ENCODE measurements at regions not wholly inside any gene's neighbourhood (a gene's known extent, or its start where the extent isn't known, plus 50 kb on each side); places are given as distances from the start of the nearest gene placed in this dataset.

DNA sequence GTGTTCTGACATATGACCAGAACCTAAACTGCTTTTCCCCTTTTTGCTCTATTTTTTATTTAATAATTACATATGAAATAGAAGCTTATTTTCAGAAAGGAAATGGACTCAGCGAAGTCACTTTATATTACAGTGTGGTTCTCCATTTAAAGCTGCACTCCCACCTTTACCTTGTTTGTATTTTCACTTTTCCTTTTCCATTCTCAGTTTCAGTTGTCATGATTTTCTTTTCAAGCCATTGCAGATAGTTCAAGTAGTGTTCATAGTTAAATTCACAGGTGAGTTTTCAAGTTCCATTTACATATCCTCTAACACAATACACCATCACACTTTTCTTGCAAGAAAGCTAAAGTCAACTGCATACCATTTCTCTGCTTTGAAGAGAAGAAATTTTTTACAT lies 400.2 kb downstream of the HACE1 start:
- in situ Hi-C loops (cut with MboI) = no loop called here
- no peak overlapping the region for H3K4me3 ChIP-seq
- H3K9me3 ChIP-seq (replicated peaks; ENCODE audit: control insufficient read depth, insufficient read depth, low read length) = no peaks in the 10 kb centered on the region
- no peak overlapping the region for H2AFZ ChIP-seq (ENCODE audit: control insufficient read depth, low read depth, low read length)
- H3K27me3 ChIP-seq (replicated peaks in 1 of 2; ENCODE audit: control insufficient read depth in 2 of 2, insufficient read depth in 2 of 2, low read length in 1 of 2) = no peaks in the 10 kb centered on the region
- no peak overlapping the region for H3K4me2 ChIP-seq (ENCODE audit: control insufficient read depth, insufficient read depth)
- H3K27ac ChIP-seq (ENCODE audit: control insufficient read depth, insufficient read depth) = no peak overlapping the region
- ChIA-PET SMC1A (ENCODE audit: uncharacterized antibody, unreplicated experiment) (interaction anchor here (1.2 kb wide), 1 partner anchor 8 kb away, joined by 4 read pairs; no protein-coding TSS in a partner anchor), RAD21 (ENCODE audit: unreplicated experiment) (interaction anchor here (0.6 kb wide), 1 partner anchor 672 kb away, joined by 4 read pairs; no protein-coding TSS in a partner anchor), CTCF (interaction anchor here (0.9 to 1.7 kb wide), 2 partner anchors 67 to 138 kb away, joined by 3 to 4 read pairs; no protein-coding TSS in a partner anchor), POLR2A (no interaction called here)
- FAIRE-seq = no peak
- TF ChIP-seq ESRRA (IDR thresholded peaks at IDR 0.05; ENCODE audit: low read length) (no peak), SP1 (IDR thresholded peaks at IDR 0.05; ENCODE audit: low read depth, low read length) (no peak)
- ATAC-seq = peak; percentile 70
- no peaks in the 10 kb centered on the region for H3K4me1 ChIP-seq (ENCODE audit: control insufficient read depth, insufficient read depth, low read length)
- H3K79me2 ChIP-seq (ENCODE audit: control insufficient read depth, insufficient read depth, low read length) = no peaks in the 10 kb centered on the region
- no peaks in the 10 kb centered on the region for H3K36me3 ChIP-seq (ENCODE audit: control insufficient read depth in 2 of 2, insufficient read depth in 2 of 2, low read length in 1 of 2)
- no TSS peak for BruUV-seq (replicated peaks)
- H4K20me1 ChIP-seq (ENCODE audit: control insufficient read depth, insufficient read depth) = no peaks in the 10 kb centered on the region
- WGBS (ENCODE audit: insufficient coverage, insufficient replicate concordance, low lambda C conversion rate, missing lambda C conversion rate) = 38% methylated on average over 1 of the region's 1 CpG
- no peak overlapping the region for H3K9ac ChIP-seq (ENCODE audit: control insufficient read depth, insufficient read depth, low read length)
- DNase-seq (ENCODE audit: low read depth, low spot score) = peak; percentile 7
- intact Hi-C loops (cut with micrococcal nuclease; ENCODE audit: unreplicated experiment) = no loop called here

DNA sequence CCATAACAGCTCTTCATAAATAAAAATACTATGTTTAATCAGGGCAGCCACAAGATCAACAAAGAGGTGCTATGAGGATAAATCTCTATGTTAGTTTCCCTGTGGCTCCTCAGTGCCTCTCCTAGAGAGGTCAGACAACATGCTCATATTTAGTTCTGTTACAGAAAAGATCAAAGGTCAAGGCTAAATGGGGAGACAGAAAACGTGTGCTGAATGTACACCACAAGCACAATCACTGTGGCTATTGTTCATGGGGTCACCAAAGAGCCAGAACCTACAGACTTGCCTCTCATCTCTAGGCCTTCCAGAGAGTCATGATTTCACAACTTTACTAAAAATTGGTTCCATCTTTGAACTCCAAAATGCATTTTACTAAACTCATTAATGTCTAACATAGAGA lies 409.8 kb downstream of the HACE1 start:
- in situ Hi-C loops (cut with MboI) = no loop called here
- Histone ChIP-seq H4K20me1 (ENCODE audit: control insufficient read depth, insufficient read depth) (no peaks in the 10 kb centered on the region), H3K4me1 (ENCODE audit: control insufficient read depth, insufficient read depth, low read length) (no peaks in the 10 kb centered on the region), H3K9ac (ENCODE audit: control insufficient read depth, insufficient read depth, low read length) (no peak overlapping the region), H3K9me3 (replicated peaks; ENCODE audit: control insufficient read depth, insufficient read depth, low read length) (no peaks in the 10 kb centered on the region), H3K79me2 (ENCODE audit: control insufficient read depth, insufficient read depth, low read length) (no peaks in the 10 kb centered on the region), H3K4me3 (no peak overlapping the region), H3K27ac (ENCODE audit: control insufficient read depth, insufficient read depth) (no peak overlapping the region), H3K36me3 (ENCODE audit: control insufficient read depth in 2 of 2, insufficient read depth in 2 of 2, low read length in 1 of 2) (no peaks in the 10 kb centered on the region), H2AFZ (ENCODE audit: control insufficient read depth, low read depth, low read length) (no peak overlapping the region), H3K4me2 (ENCODE audit: control insufficient read depth, insufficient read depth) (no peak overlapping the region), H3K27me3 (replicated peaks in 1 of 2; ENCODE audit: control insufficient read depth in 2 of 2, insufficient read depth in 2 of 2, low read length in 1 of 2) (no peaks in the 10 kb centered on the region)
- intact Hi-C loops (cut with micrococcal nuclease; ENCODE audit: unreplicated experiment) = no loop called here
- DNase-seq (ENCODE audit: low read depth, low spot score) = no peak
- 0% methylated on average over 1 of the region's 1 CpG for WGBS (ENCODE audit: insufficient coverage, insufficient replicate concordance, low lambda C conversion rate, missing lambda C conversion rate)
- no peak for FAIRE-seq
- RAD21 ChIA-PET (ENCODE audit: unreplicated experiment) = no interaction called here
- SMC1A ChIA-PET (ENCODE audit: uncharacterized antibody, unreplicated experiment) = no interaction called here
- POLR2A ChIA-PET = no interaction called here
- BruUV-seq (replicated peaks) = no TSS peak
- CTCF ChIA-PET = no interaction called here
- no peak for ATAC-seq
- no peak for TF ChIP-seq MTA2 (IDR thresholded peaks at IDR 0.05; ENCODE audit: low read depth)
- TF ChIP-seq PAX8 (IDR thresholded peaks at IDR 0.05) = no peak
- no peak for TF ChIP-seq RCOR1 (conservative IDR thresholded peaks at IDR 0.05; ENCODE audit: low read depth, low read length)
- TF ChIP-seq STAT1 (conservative IDR thresholded peaks at IDR 0.05) = no peak
- TF ChIP-seq, protein P1, sequence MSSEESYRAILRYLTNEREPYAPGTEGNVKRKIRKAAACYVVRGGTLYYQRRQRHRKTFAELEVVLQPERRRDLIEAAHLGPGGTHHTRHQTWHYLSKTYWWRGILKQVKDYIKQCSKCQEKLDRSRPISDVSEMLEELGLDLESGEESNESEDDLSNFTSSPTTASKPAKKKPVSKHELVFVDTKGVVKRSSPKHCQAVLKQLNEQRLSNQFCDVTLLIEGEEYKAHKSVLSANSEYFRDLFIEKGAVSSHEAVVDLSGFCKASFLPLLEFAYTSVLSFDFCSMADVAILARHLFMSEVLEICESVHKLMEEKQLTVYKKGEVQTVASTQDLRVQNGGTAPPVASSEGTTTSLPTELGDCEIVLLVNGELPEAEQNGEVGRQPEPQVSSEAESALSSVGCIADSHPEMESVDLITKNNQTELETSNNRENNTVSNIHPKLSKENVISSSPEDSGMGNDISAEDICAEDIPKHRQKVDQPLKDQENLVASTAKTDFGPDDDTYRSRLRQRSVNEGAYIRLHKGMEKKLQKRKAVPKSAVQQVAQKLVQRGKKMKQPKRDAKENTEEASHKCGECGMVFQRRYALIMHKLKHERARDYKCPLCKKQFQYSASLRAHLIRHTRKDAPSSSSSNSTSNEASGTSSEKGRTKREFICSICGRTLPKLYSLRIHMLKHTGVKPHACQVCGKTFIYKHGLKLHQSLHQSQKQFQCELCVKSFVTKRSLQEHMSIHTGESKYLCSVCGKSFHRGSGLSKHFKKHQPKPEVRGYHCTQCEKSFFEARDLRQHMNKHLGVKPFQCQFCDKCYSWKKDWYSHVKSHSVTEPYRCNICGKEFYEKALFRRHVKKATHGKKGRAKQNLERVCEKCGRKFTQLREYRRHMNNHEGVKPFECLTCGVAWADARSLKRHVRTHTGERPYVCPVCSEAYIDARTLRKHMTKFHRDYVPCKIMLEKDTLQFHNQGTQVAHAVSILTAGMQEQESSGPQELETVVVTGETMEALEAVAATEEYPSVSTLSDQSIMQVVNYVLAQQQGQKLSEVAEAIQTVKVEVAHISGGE (CRISPR knock-in tag; IDR thresholded peaks at IDR 0.05) = no peak
- TF ChIP-seq SREBF1 (IDR thresholded peaks at IDR 0.05; ENCODE audit: low read length) = no peak
- TF ChIP-seq, protein P2, sequence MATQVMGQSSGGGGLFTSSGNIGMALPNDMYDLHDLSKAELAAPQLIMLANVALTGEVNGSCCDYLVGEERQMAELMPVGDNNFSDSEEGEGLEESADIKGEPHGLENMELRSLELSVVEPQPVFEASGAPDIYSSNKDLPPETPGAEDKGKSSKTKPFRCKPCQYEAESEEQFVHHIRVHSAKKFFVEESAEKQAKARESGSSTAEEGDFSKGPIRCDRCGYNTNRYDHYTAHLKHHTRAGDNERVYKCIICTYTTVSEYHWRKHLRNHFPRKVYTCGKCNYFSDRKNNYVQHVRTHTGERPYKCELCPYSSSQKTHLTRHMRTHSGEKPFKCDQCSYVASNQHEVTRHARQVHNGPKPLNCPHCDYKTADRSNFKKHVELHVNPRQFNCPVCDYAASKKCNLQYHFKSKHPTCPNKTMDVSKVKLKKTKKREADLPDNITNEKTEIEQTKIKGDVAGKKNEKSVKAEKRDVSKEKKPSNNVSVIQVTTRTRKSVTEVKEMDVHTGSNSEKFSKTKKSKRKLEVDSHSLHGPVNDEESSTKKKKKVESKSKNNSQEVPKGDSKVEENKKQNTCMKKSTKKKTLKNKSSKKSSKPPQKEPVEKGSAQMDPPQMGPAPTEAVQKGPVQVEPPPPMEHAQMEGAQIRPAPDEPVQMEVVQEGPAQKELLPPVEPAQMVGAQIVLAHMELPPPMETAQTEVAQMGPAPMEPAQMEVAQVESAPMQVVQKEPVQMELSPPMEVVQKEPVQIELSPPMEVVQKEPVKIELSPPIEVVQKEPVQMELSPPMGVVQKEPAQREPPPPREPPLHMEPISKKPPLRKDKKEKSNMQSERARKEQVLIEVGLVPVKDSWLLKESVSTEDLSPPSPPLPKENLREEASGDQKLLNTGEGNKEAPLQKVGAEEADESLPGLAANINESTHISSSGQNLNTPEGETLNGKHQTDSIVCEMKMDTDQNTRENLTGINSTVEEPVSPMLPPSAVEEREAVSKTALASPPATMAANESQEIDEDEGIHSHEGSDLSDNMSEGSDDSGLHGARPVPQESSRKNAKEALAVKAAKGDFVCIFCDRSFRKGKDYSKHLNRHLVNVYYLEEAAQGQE (IDR thresholded peaks at IDR 0.05; ENCODE audit: low read depth, low read length) = no peak
- TF ChIP-seq SPI1 (IDR thresholded peaks at IDR 0.05; ENCODE audit: borderline replicate concordance, insufficient read depth, low read depth, low read length) = no peak
- no peak for TF ChIP-seq ZNF24 (IDR thresholded peaks at IDR 0.05)
